Uterus (tissue), 2 donors: ENCODE measurements at regions not wholly inside any gene's neighbourhood (a gene's known extent, or its start where the extent isn't known, plus 50 kb on each side); places are given as distances from the start of the nearest gene placed in this dataset.

Source experiments
- CTCF ChIP-seq, 4 experiments: fragments of 200-600 bp in 2 of 4; fragments of 450-650 bp in 2 of 4; sonication (generic) in 2 of 4; IDR thresholded peaks; one replicate each; pipeline ENCODE4 v1.5.1; 2016 to 2019; ENCODE audit warnings: antibody characterized with exemption in 4 of 4, mild to moderate bottlenecking in 2 of 4, moderate library complexity in 1 of 4
- POLR2A ChIP-seq, 2 donors: fragments of 450-650 bp; IDR thresholded peaks; one replicate each; pipeline ENCODE4 v1.6.1; 2016; ENCODE audit warnings: antibody characterized with exemption in 2 of 2, mild to moderate bottlenecking in 1 of 2, moderate library complexity in 1 of 2

DNA sequence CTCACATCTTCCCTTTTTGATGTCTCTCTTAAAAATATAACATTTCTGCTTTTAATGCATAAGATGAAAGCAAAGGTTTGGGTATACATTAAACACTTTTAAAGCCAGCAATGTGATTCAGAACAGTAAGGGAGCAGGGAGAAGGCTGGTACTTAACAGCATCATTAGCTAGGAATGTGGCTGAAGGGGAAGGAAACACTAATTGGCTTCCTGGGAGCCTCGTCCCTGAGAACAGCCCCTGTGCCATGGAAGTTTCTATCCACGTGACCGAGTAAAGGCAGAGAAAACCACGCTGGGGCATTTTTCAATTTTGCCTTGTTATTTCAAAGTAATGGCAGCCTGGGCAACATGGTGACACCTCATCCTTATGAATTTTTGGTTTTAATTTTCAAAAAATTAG is 109.2 kb upstream of the GPC1 start:
- no peak for TF ChIP-seq CTCF (IDR thresholded peaks at IDR 0.05)
- TF ChIP-seq POLR2A (IDR thresholded peaks at IDR 0.05): no peak
